Osteocyte (in vitro differentiated cells): ENCODE measurements at regions not wholly inside any gene's neighbourhood (a gene's known extent, or its start where the extent isn't known, plus 50 kb on each side); places are given as distances from the start of the nearest gene placed in this dataset.

Experiments
- DNase-seq: peaks from one replicate; pipeline ENCODE4 v3.0.0; 2021; ENCODE audit warnings: mixed read lengths; ENCODE audit not compliant: unreplicated experiment; ENCODE audit errors: extremely low spot score
- H3K27ac Mint-ChIP-seq: one replicate; pipeline ENCODE4 v1.8.0; 2021; ENCODE audit warnings: mild to moderate bottlenecking, mixed read lengths; ENCODE audit not compliant: unreplicated experiment
- H3K27me3 Mint-ChIP-seq: one replicate; pipeline ENCODE4 v1.8.0; 2021; ENCODE audit warnings: mixed read lengths; ENCODE audit not compliant: unreplicated experiment
- H3K36me3 Mint-ChIP-seq: one replicate; pipeline ENCODE4 v1.8.0; 2021; ENCODE audit warnings: mixed read lengths; ENCODE audit not compliant: unreplicated experiment
- H3K4me1 Mint-ChIP-seq: one replicate; pipeline ENCODE4 v1.8.0; 2021; ENCODE audit warnings: mixed read lengths; ENCODE audit not compliant: unreplicated experiment
- H3K4me3 Mint-ChIP-seq: one replicate; pipeline ENCODE4 v1.8.0; 2021; ENCODE audit warnings: mild to moderate bottlenecking, moderate library complexity, mixed read lengths; ENCODE audit not compliant: unreplicated experiment
- H3K9me3 Mint-ChIP-seq: one replicate; pipeline ENCODE4 v1.8.0; 2021; ENCODE audit warnings: mixed read lengths; ENCODE audit not compliant: unreplicated experiment
- TF ChIP-seq, protein P1 (sequence below): fragments of 200-600 bp; sonication (generic); IDR thresholded peaks from 2 replicates; pipeline ENCODE4 v1.5.0; 2021; ENCODE audit warnings: antibody characterized with exemption, mild to moderate bottlenecking, moderate library complexity

DNA sequence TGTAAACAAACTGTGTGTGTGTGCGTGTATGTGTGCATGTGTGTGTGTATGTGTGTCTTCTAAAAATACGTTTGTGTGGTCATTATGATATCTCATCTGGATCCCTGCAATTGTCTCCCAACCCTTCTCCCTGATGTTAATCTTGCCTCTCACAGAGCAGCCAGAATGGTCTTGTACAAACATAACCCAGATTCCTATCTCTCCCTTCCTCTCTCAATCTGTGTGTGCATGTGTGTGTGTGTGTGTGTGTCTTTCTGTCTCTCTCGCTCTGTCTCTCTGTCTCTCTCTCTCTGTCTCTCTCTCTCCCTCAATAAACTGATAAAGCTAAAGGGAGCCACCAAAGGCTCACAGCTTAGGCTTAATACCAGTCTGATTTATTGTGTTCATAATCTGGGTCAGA, 210.8 kb downstream of the PAX3 start:
- TF ChIP-seq, protein P1, sequence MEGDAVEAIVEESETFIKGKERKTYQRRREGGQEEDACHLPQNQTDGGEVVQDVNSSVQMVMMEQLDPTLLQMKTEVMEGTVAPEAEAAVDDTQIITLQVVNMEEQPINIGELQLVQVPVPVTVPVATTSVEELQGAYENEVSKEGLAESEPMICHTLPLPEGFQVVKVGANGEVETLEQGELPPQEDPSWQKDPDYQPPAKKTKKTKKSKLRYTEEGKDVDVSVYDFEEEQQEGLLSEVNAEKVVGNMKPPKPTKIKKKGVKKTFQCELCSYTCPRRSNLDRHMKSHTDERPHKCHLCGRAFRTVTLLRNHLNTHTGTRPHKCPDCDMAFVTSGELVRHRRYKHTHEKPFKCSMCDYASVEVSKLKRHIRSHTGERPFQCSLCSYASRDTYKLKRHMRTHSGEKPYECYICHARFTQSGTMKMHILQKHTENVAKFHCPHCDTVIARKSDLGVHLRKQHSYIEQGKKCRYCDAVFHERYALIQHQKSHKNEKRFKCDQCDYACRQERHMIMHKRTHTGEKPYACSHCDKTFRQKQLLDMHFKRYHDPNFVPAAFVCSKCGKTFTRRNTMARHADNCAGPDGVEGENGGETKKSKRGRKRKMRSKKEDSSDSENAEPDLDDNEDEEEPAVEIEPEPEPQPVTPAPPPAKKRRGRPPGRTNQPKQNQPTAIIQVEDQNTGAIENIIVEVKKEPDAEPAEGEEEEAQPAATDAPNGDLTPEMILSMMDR = no peak
- no peaks in the 10 kb centered on the region for H3K9me3 Mint-ChIP-seq
- no peaks in the 10 kb centered on the region for H3K27me3 Mint-ChIP-seq
- no peak for DNase-seq
- no peaks in the 10 kb centered on the region for H3K4me1 Mint-ChIP-seq
- H3K27ac Mint-ChIP-seq = no peak overlapping the region
- no peak overlapping the region for H3K4me3 Mint-ChIP-seq
- no peaks in the 10 kb centered on the region for H3K36me3 Mint-ChIP-seq

DNA sequence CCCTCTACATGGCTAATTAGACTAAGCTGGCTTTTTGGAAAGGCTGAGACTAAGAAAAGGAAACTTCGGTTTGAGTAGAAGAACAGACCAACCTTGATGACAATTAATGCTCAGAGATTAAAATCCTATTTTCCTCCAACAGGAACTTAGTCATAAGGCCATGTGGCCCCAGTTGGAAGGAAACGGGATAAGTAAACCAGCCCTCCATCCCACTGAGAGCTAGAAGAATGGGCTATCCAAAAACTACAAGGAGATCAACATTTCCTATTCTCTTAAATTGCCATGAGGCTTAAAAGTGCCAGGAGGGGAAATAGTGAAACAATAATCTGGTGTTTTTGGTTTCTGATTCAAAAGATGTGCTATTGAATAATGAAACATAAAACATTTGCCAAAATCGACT, 216.6 kb downstream of the PAX3 start:
- Mint-ChIP-seq H3K4me1 (no peaks in the 10 kb centered on the region), H3K4me3 (no peak overlapping the region), H3K27me3 (peaks cover 19% of the 10 kb centered on the region), H3K27ac (no peak overlapping the region), H3K36me3 (no peaks in the 10 kb centered on the region), H3K9me3 (no peaks in the 10 kb centered on the region)
- DNase-seq = no peak
- TF ChIP-seq, protein P1 = no peak

DNA sequence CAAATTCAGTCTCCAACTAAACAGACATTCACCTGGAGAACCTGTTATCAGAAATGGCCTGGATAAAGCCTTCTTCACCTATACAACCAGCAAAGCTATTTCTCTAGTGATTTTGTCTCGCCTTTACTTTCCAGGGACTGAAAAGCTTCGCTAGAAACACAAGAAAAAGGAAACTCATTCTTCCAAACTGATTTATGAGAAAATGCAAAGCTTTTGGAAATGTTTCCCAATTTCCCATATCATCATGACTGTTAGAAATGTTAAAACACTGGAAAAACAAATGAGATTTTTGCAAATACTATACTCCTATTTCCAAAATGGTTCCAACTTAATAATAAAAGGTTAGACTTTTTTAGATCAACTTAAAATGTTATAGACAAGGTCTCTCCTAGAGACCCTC, 218.7 kb downstream of the PAX3 start:
- no peak for DNase-seq
- no peaks in the 10 kb centered on the region for H3K4me1 Mint-ChIP-seq
- no peaks in the 10 kb centered on the region for H3K36me3 Mint-ChIP-seq
- TF ChIP-seq, protein P1 = no peak
- H3K4me3 Mint-ChIP-seq = no peak overlapping the region
- H3K27ac Mint-ChIP-seq = no peak overlapping the region
- no peaks in the 10 kb centered on the region for H3K9me3 Mint-ChIP-seq
- H3K27me3 Mint-ChIP-seq = peaks cover 19% of the 10 kb centered on the region

DNA sequence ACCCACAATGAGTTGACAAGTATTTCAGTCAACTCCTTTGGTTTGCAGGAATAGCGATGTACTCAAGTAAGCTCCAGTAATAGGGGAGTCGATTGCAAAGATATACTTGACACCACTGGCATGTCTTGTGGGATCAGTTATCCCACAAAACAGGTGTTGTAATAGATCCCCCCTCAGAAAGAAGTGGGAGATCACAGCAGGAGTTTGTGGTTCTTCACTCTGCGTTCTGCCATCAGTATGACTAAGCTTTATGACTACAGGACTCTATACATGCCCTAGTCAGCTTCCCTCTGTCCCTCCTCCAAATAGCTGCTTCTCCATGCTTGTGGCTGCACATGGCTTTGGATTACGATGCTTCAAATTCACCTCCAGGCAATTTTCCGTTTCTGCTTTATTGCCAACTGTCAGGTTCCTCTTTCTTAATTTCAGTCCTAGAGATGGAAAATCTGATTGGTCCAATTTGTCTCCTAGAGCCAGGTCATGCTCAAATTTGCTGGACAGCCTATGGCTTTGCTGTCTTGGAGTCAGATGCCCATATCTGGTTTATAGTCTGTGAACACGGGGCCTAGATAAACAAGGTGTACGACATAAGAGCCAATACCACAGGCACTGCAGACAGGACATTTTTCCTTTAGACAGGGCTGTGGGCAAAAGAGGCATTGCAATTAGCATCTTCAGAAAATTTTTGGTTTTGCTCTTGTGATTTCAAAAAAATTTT, 221.7 kb downstream of the PAX3 start:
- H3K27ac Mint-ChIP-seq = no peak overlapping the region
- H3K27me3 Mint-ChIP-seq = peaks cover 21% of the 10 kb centered on the region
- no peak for DNase-seq
- no peaks in the 10 kb centered on the region for H3K4me1 Mint-ChIP-seq
- no peak overlapping the region for H3K4me3 Mint-ChIP-seq
- H3K36me3 Mint-ChIP-seq = no peaks in the 10 kb centered on the region
- H3K9me3 Mint-ChIP-seq = no peaks in the 10 kb centered on the region
- TF ChIP-seq, protein P1 = no peak

DNA sequence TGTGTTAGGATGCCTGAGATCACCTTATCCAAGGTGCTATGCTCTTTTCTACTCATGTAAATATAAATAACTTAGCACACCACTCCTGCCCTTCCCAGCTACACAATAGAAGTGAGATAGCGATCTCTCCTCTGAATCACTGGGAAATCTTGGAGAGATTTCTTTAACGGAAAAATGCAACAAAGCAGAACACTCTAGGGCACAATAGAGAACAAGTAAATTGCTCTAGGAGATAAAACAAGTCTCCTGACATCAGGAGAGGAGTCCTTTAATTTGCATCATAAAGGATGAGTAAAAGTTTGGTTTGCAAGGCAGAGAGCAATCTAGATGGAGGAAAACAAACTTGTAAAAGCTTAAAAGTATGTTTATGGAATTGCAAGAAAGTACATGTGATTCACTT, 224.1 kb downstream of the PAX3 start:
- H3K27ac Mint-ChIP-seq = no peak overlapping the region
- TF ChIP-seq, protein P1 = no peak
- H3K36me3 Mint-ChIP-seq = no peaks in the 10 kb centered on the region
- H3K4me3 Mint-ChIP-seq = no peak overlapping the region
- no peaks in the 10 kb centered on the region for H3K4me1 Mint-ChIP-seq
- no peak for DNase-seq
- H3K9me3 Mint-ChIP-seq = no peaks in the 10 kb centered on the region
- peaks cover 12% of the 10 kb centered on the region for H3K27me3 Mint-ChIP-seq
